DMS 273 treated with DMSO at 0.1 percent for 48 hours (cell line): ENCODE measurements at regions not wholly inside any gene's neighbourhood (a gene's known extent, or its start where the extent isn't known, plus 50 kb on each side); places are given as distances from the start of the nearest gene placed in this dataset.

Source experiments
- DNase-seq: peaks from one replicate; lab custom pipeline; 2025; lab: John Stamatoyannopoulos, UW

- no peak for DNase-seq
Measured at GRCh38 chr3:163946785-163947184, 1131.5 kb downstream of the SI start.

DNA sequence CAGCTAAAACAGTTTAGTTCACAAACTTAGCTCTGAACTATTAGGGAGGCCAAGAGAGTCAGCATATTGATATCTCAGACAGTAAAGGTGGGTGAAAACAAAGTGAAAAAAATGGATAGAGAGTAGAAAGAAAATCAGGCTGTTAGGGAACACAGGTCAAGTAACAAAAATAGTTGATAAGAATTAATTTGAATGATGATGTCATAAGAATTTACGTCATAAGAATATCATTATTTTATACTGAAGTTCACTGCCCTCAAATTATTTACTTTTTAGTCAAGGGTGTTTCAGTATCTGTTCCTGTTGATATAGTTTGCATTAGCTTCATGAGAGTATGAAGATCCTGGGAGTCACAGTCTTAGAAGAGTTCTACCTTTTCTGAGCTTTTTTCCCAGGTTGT, 1134.6 kb downstream of the SI start:
- DNase-seq: no peak

- no peak for DNase-seq
Measured at GRCh38 chr3:163939926-163940325, 1138.4 kb downstream of the SI start.

GRCh38 chr3:163936543-163936942, 1141.8 kb downstream of the SI start:
- no peak for DNase-seq

DNA sequence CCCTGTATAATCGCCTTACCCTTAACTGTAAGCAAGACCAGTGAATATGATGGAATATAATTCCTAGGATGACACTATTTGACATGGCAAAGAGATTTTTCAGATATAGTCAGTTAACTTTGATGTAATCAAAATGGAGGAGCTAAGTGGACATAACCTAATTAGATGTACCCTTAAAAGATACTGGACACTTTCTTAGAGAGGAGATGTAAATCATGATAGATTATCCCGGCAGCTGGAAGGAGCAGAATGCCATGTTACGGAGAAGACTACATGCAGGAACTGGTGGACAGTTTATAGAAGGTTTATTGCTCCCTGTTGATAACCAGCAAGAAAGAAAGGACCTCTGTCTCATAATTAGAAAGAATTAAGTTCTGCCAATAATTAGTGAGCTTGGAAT, 1142.9 kb downstream of the SI start:
- no peak for DNase-seq

DNA sequence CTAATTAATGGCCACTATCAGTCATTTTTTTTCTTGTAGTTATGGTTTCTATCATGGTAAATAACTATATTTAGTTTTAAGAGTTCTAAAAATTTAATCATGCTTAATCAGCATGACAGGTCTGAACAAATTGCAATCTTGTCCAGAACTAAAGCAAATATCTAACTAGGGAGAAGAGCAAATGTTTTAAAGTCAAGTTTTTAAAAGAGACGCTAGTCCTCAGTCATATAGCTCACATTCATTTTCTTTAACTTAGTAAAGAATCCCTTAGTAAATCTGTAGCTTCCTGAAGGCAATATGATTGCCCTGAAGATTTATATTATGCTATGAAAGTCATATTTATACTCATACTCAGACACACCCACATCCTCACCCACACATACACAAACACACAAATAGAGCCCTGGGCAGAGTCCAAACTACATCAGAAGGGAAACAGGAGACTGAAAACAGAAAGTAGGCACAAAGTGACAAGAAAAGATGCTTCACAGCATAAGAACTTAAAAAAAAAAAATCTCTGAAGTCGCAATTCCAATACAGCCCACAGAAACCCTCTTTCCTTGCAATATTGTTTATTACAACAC, 1149.1 kb downstream of the SI start:
- no peak for DNase-seq

GRCh38 chr3:163927521-163927920, 1150.8 kb downstream of the SI start:
- DNase-seq: no peak

DNA sequence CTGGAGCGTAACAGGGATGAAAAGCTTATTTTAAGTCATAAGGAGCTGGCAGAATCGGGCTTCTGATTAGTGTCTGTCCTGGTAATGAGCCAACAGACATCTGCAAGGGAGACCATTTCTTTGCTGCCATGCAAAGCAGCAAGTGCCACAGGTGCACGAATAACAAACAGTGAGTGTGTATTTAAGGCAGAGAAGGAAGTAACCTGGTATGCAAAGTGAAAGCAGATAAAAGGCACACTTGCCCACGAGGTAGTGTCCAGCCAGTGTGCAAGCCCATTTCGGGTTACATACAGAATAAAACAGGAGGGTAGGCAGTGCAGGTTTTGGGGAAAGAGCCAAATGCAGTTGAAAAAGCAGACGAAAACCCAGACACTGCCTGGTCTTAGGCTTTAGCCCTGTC, 1153.7 kb downstream of the SI start:
- no peak for DNase-seq

DNA sequence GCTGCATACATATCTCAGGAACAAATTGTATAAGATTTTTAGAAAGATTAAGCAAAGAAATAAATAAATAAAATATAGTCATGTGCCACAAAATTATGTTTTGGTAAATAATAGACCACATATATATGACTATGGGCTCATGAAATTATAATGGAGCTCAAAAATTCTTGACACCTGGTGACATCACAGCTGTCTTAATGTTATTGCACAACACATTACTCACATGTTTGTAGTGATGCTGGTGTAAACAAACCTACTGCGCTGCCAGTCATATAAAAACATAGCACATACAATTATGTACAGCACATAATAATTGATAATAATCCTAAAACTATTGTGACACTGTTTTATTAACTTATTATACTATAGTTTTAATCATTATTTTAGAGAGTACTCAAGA, 1159.1 kb downstream of the SI start:
- DNase-seq: no peak

GRCh38 chr3:163916596-163917560, 1161.4 kb downstream of the SI start:
- no peak for DNase-seq

- no peak for DNase-seq
Measured at GRCh38 chr3:163915280-163915679, 1163.0 kb downstream of the SI start.

DNA sequence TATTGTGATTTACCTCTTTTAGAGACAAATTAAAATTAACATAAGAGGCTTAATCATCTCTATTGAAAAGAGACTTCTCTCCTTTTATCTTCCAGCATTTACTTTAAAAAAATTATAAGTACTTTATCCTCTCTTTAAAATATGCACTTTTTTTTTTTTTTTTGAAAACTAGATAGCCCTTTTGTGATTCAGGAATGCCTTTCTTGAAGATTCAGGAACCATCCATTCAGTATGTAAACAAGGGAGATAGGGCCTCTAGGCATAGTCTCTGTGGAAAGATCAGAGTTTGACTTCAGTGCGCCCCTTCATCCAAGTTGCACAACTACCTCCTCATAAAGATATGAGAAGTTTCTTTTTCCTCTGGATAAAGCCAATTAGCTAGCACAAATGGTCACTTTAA, 1163.7 kb downstream of the SI start:
- DNase-seq: no peak

- DNase-seq: no peak
Measured at GRCh38 chr3:163891771-163892170, 1186.5 kb downstream of the SI start.

DNA sequence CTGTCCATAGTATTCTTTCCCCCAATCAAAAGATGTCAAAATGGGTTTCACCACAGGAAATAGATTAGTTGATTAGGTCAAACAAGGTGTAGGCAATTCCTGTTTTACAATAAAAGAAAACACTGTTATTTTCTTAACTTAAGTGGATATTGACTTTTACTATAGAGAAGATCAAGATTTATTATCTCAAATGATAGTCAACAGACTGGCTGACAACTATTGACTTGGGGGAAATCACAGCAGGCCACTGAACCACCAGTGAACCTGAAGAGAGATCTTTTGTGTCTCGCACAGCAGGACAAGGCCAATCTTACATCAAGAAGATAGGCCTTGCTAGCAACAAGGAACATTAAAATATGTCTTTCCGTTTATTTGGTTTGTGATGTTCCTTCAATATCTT, 1187.6 kb downstream of the SI start:
- DNase-seq: no peak

- DNase-seq: no peak
Measured at GRCh38 chr3:163879172-163879571, 1199.1 kb downstream of the SI start.

- no peak for DNase-seq
Measured at GRCh38 chr3:163878396-163878795, 1199.9 kb downstream of the SI start.

GRCh38 chr3:163877805-163878204, 1200.5 kb downstream of the SI start:
- no peak for DNase-seq

- no peak for DNase-seq
Measured at GRCh38 chr3:163863146-163863545, 1215.2 kb downstream of the SI start.

GRCh38 chr3:163852233-163852632, 1226.1 kb downstream of the SI start:
- DNase-seq: no peak

DNA sequence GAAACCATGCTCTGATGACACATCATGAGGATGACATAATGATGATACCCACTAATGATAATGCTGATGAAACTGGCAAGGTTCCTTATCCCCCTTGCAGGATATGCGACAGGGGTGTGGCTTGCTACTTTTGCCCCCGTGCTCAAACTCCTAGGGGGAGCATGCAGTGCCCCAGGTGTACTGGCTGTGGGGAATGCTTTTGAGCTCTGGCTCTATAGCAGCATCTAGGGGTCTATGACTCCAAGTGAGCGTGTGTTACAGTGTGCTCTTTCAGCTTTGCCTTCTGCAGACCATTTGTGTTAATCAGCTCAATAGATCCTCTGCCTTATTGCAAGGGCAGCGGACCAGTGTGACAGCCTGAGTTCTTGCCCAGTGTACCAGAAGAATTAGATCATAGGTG, 1239.5 kb downstream of the SI start:
- no peak for DNase-seq

DNA sequence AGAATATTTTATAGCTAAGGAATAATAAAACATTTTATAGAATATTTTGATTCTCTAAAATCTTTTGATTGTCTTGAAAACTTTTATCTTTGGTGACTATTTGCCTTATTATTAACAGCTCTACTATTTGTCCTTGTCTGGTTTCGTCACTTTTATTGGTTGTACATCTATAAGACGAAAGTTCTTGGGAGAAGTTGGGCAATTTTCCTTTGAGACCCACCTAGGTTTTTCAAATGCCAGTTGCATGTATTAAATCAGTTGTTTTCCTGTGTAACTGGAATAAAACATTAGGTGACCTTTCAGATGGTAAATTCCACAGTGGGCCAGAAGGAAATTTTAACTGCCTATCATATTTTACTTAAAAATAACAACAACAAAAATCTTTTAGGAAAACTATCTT, 1245.7 kb downstream of the SI start:
- no peak for DNase-seq

DNA sequence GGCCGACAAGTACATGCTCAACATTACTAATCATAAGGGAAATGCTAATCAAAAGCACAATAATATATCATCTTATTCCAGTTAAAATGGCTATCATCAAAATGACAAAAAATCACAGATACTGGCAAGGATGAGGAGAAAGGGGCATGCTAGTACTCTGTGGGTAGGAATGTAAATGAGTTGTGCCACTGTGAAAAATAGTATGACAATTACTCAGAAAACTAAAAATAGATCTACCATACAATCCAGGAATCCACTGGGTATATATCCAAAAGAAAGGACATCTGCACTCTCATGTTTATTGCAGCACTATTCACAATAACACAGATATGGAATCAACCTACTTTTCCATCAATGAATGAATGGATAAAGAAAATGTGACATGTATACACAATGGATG, 1256.5 kb downstream of the SI start:
- no peak for DNase-seq

- DNase-seq: no peak
Measured at GRCh38 chr3:163817015-163817414, 1261.3 kb downstream of the SI start.

DNA sequence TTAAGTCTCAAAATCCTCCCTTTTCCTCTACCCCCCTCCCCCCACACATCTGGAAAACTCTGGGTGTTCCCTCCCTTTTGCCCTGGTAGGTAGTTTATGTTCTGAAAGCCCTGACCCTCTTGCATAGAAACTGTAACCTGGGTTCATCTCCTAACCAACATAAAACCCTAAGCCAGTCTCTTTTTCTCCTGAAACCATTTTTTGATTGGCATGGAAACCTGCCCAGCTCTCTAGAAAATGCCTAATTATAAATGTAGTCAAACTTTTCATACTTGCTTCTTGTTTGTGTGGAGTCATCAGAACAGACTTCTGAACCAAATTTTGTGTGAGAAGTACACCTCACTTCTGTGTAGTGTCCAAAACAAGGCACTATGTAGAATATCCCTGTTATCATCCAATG, 1264.4 kb downstream of the SI start:
- DNase-seq: no peak
